Upper lobe of right lung (tissue), 1 donor: ENCODE measurements at regions not wholly inside any gene's neighbourhood (a gene's known extent, or its start where the extent isn't known, plus 50 kb on each side); places are given as distances from the start of the nearest gene placed in this dataset.

Source experiments
- ATAC-seq: fragments of 200-7000 bp; cut with Tn5 transposase; one replicate; pipeline ENCODE4 v1.9.1; 2020; ENCODE audit warnings: mild to moderate bottlenecking, moderate library complexity
- DNase-seq: peaks from one replicate; pipeline ENCODE4 v3.0.0-alpha.2; 2020
- H3K27ac ChIP-seq: fragments of 200-600 bp; one replicate; pipeline ENCODE4 v1.8.0; 2022
- H3K27me3 ChIP-seq: fragments of 200-600 bp; one replicate; pipeline ENCODE4 v1.8.0; 2022; ENCODE audit warnings: mild to moderate bottlenecking
- H3K36me3 ChIP-seq: fragments of 200-600 bp; one replicate; pipeline ENCODE4 v1.8.0; 2022
- H3K4me1 ChIP-seq: fragments of 200-600 bp; one replicate; pipeline ENCODE4 v1.8.0; 2022
- H3K4me3 ChIP-seq: fragments of 200-600 bp; one replicate; pipeline ENCODE4 v1.8.0; 2022; ENCODE audit warnings: mild to moderate bottlenecking
- H3K9me3 ChIP-seq: fragments of 200-600 bp; one replicate; pipeline ENCODE4 v1.8.0; 2022
- intact Hi-C: fragments of 100-400 bp; cut with DNase I; formaldehyde crosslinking; loops from one replicate; pipeline ENCODE4 v1.11.0; 2022
- TF ChIP-seq, protein P1 (sequence below): fragments of 200-600 bp; IDR thresholded peaks from one replicate; pipeline ENCODE4 v1.8.0; 2022; ENCODE audit warnings: antibody characterized with exemption
- donor health status: DM: no; HTN: yes; CAD: no; lungs with severe emphysema.

DNA sequence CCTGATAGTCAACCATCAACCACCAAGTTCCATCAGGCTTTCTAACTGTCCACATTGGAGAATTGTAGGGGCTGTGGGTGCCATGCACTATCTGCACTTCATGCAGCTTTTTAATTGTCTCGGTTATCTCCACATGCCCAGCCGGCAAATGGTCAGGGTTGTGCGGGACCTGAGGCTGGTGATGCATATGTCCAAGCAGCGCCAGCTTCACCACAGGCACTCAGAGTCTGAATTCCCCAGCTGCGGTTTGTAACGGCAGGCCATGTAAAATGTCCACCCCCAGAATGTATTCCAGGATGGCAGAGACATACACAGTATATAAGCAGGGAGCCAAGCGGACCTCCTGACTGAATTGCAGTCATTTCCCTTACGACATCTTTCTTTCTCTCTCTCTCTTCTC is 435.6 kb downstream of the DYNC2H1 start:
- no peaks in the 10 kb centered on the region for H3K36me3 ChIP-seq
- H3K27me3 ChIP-seq = no peaks in the 10 kb centered on the region
- H3K4me3 ChIP-seq = no peak overlapping the region
- TF ChIP-seq, protein P1, sequence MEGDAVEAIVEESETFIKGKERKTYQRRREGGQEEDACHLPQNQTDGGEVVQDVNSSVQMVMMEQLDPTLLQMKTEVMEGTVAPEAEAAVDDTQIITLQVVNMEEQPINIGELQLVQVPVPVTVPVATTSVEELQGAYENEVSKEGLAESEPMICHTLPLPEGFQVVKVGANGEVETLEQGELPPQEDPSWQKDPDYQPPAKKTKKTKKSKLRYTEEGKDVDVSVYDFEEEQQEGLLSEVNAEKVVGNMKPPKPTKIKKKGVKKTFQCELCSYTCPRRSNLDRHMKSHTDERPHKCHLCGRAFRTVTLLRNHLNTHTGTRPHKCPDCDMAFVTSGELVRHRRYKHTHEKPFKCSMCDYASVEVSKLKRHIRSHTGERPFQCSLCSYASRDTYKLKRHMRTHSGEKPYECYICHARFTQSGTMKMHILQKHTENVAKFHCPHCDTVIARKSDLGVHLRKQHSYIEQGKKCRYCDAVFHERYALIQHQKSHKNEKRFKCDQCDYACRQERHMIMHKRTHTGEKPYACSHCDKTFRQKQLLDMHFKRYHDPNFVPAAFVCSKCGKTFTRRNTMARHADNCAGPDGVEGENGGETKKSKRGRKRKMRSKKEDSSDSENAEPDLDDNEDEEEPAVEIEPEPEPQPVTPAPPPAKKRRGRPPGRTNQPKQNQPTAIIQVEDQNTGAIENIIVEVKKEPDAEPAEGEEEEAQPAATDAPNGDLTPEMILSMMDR = no peak
- intact Hi-C loops = no loop called here
- no peaks in the 10 kb centered on the region for H3K9me3 ChIP-seq
- H3K4me1 ChIP-seq = no peaks in the 10 kb centered on the region
- no peak overlapping the region for H3K27ac ChIP-seq
- DNase-seq = no peak
- ATAC-seq = no peak

DNA sequence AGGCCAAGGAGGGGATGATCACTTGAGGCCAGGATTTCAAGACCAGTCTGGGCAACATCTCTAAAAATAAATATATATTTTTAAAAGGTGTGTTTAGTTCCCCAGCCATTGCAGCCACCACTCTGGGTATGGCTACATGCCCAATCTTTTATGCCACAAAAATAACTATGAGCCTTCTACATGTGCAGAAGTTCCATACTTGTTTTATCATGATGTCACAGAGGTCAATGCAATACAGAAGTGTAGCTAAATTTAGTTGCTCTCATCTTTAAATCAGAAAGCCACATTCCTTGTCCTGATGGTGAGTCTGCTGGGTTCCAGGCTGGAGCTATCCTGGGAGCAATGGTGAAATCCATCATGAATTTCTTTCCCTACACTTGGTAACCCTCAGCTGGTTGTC is 436.3 kb downstream of the DYNC2H1 start:
- Histone ChIP-seq H3K36me3 (no peaks in the 10 kb centered on the region), H3K27me3 (no peaks in the 10 kb centered on the region), H3K4me3 (no peak overlapping the region), H3K27ac (no peak overlapping the region), H3K4me1 (no peaks in the 10 kb centered on the region), H3K9me3 (no peaks in the 10 kb centered on the region)
- TF ChIP-seq, protein P1 = no peak
- DNase-seq = no peak
- ATAC-seq = no peak
- intact Hi-C loops = no loop called here

- intact Hi-C loops = no loop called here
Observed at GRCh38 chr11:103546236-103546635, 437.0 kb downstream of the DYNC2H1 start.

DNA sequence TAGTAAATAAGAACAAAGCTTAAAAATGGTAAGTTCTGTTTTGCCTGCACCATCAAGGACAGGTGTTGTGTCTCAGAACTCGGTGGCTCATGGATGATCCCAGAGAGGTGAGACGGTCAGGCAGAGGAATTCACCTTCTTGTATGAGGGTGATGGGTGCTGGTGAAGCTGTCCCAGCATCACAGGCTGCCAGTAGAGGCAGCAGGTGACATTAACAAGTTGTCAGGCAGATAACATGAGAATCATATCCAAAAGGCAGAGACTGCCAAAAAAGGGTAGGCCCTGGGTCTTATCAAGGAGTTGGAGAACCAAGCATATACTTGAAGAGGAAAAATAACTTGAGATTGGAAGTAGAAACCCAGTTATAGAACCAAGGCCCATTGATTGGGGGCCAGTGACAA is 437.8 kb downstream of the DYNC2H1 start:
- TF ChIP-seq, protein P1 = no peak

More at GRCh38 chr11:103546236-103546635, 437.0 kb downstream of the DYNC2H1 start:
- no peak for DNase-seq
- Histone ChIP-seq H3K9me3 (no peaks in the 10 kb centered on the region), H3K27me3 (no peaks in the 10 kb centered on the region), H3K4me1 (no peaks in the 10 kb centered on the region), H3K4me3 (no peak overlapping the region), H3K27ac (no peak overlapping the region), H3K36me3 (no peaks in the 10 kb centered on the region)
- ATAC-seq = no peak
- TF ChIP-seq, protein P1 = no peak

DNA sequence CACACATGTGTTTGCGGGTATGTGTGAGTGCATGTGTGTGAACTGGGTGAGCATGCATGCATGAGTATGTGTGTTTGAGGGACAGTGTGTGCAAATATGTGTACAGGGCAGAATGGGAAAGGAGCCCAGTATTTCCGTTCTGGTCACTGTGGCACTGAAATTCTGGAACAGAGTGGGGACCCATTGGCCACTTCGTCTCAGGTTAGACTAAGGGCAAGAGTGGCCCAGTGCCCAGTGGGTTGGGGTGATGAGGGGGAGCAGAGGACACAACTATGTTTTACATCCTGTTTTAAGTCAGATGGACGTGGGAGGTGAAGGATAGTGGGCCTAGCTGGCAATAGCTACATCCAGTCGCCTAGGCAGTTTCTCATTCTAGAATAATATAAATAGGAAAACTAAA is 438.5 kb downstream of the DYNC2H1 start:
- no peaks in the 10 kb centered on the region for H3K4me1 ChIP-seq
- DNase-seq (no peak), ATAC-seq (no peak)
- intact Hi-C loops = no loop called here
- TF ChIP-seq, protein P1 = no peak
- no peak overlapping the region for H3K4me3 ChIP-seq
- H3K27ac ChIP-seq = no peak overlapping the region
- H3K27me3 ChIP-seq = no peaks in the 10 kb centered on the region
- no peaks in the 10 kb centered on the region for H3K36me3 ChIP-seq
- no peaks in the 10 kb centered on the region for H3K9me3 ChIP-seq

More for the DNA sequence above, 437.8 kb downstream of the DYNC2H1 start:
- no peak for ATAC-seq
- Histone ChIP-seq H3K4me1 (no peaks in the 10 kb centered on the region), H3K27me3 (no peaks in the 10 kb centered on the region), H3K27ac (no peak overlapping the region), H3K36me3 (no peaks in the 10 kb centered on the region), H3K4me3 (no peak overlapping the region), H3K9me3 (no peaks in the 10 kb centered on the region)
- DNase-seq = no peak
- intact Hi-C loops = no loop called here

DNA sequence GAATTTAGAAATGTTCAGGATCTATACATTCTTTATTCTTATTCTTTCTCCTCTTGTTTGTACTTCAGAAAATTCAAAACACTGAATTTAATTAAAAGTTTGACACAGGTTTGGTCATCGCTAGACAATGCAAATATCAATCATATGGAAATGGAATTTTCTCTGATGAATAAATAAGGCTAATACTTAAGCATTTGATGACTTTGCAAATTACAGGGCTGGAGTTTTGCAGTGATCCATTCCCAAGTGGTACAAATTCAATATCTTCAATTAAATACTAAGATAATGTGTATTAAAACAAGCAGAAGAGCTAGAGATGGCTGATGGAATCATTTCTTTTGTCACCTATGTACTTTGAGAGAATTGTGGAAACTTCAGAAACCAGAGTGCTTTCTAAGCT is 439.6 kb downstream of the DYNC2H1 start:
- H3K36me3 ChIP-seq = no peaks in the 10 kb centered on the region
- H3K27ac ChIP-seq = no peak overlapping the region
- no peak for DNase-seq
- intact Hi-C loops = no loop called here
- no peaks in the 10 kb centered on the region for H3K27me3 ChIP-seq
- TF ChIP-seq, protein P1 = no peak
- no peak overlapping the region for H3K4me3 ChIP-seq
- ATAC-seq = no peak
- no peaks in the 10 kb centered on the region for H3K4me1 ChIP-seq
- H3K9me3 ChIP-seq = no peaks in the 10 kb centered on the region
